Stimulated activated CD4-positive, alpha-beta T cell treated with anti-CD3 and anti-CD28 coated beads, Interleukin-1b, Interleukin-23, amount 100 ng/mL, for 24 hours (primary cell): ENCODE measurements at regions not wholly inside any gene's neighbourhood (a gene's known extent, or its start where the extent isn't known, plus 50 kb on each side); places are given as distances from the start of the nearest gene placed in this dataset.
"Not testable (repeated sequence)": the region's sequence is repeated elsewhere in the genome, so short reads cannot be mapped to it uniquely, and the experiment has no call there.

Experiments used
- DNase-seq, 4 experiments: peaks; one replicate each; pipeline ENCODE4 v3.0.0-alpha.2; 2020; ENCODE audit warnings: low read depth in 4 of 4, low spot score in 1 of 4

- no peak for DNase-seq
Observed at GRCh38 chr4:178941975-178942374, 1499.7 kb upstream of the AGA start.

DNA sequence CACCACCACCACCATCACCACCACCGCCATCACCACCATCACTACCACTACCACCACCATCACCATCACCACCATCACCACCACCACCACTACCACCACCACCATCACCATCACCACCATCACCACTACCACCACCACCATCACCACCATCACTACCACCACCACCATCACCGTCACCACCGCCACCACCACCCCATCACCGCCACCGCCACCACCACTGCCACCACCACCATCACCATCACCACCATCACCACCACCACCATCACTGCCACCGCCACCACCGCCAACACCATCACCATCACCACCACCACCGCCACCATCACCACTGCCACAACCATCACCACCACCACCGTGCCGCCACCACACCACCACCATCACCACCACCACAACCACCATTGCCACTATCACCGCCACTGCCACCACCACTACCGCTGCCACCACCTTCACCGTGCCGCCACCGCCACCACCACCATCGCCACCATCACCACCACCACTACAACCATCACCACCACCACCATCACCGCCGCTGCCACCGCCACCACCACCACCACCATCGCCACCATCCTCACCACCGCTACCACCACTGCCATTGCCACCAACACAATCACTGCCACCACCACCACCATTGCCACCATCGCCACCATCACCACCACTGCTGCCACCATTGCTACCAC, 1511.3 kb upstream of the AGA start:
- no peak for DNase-seq

DNA sequence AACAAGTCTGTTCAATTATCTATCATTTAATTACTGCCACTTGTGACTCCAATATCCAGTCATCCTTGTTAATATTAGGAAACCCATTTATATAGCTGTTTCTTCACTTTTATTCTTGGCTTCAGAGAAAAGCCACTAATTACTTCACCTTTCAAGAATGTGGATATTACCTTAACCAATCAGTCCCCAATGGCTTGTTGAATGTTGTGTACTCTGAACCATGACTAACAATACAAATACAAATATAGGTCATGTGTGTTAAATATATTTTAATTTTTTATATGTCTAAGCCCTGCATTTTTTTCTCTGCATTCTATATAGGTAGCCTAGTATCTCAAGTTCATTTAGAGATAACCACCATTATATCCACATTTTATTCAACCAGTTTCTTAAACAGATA, 1513.4 kb upstream of the AGA start:
- DNase-seq = no peak

- no peak for DNase-seq
Observed at GRCh38 chr4:178958725-178959440, 1516.6 kb upstream of the AGA start.

DNA sequence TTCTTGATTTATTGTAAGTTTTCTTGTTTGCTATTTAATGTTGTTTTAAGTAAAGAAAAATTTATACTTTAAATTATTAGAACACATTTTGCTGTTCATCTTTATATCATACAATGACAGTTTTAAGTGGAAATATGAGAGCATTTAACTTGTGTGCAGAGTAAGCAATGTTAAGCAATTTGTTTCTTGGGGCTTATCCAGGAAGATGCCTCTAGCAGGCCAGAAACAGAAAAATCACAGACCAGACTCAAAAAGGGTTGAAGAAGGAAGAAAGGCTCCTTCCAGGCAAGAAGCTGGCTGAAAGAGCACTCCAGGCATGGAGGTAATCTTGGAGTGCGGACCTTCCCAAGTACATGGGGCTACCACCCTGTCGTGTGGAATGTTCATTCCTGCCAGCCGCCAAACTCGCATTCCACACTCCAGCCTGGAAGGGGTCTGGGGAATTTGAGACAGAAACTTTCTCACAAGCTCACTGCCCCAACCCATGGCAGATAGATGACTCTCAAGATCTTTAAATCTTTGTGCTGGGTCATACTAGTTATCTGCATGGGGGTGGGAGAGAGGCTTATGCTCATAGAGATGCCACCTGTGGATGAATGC, 1521.3 kb upstream of the AGA start:
- DNase-seq = no peak

DNA sequence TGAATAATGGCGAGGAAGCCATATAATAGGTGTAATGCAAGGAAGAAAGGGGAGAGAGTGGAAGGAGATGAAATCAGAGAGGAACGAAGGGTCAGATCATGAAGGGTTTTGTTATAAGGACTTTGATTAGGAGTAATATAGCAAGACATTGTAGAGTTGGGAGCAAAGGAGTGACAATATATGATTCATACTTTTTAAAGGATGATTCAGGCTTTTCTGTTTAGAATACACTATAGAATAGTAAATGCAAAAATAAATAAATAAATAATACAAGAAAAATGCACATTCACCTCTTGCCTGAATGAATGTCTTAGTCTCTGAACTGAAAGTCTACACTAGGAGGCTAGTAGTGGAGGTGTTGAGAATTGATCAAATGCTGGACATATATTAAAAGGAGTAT, 1524.4 kb upstream of the AGA start:
- no peak for DNase-seq

GRCh38 chr4:178970433-178971140, 1528.3 kb upstream of the AGA start:
- DNase-seq = no peak

DNA sequence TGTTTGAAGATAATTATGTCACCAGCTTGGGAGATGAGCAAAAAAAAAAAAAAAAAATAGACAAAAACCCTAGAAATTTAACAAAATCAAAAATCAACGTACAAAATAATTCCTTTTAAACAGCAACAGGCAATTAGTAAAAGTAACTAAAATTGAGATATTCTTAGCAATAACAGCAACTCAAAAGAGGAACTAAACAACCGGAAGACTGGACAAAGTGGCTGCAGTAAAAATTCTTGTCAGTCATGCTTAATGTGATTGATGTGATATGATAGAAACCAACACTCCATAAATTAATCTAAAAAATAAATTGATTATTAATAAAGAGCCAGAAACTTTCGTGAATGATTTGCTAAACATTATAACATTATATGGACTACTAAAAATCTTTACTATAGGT, 1534.6 kb upstream of the AGA start:
- DNase-seq = no peak

DNA sequence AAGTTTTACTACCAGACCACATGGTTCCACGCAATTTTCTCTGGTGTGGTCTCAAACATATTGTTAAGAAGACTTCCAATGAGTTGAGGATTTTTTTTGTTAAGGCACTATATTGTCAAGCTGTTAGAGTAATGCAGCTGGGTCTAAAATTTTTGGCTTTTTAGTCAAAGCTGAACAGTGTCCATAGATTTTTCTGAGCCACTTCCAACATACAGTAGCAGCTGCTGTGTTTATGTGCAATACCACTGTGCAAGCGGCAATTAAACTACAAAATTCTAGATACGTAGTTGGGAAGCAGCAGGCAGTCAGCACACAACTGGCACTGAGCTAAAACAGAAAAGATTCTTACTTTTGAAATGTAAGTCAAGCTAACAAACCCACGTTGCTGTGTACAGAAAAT, 1551.1 kb upstream of the AGA start:
- DNase-seq = no peak

DNA sequence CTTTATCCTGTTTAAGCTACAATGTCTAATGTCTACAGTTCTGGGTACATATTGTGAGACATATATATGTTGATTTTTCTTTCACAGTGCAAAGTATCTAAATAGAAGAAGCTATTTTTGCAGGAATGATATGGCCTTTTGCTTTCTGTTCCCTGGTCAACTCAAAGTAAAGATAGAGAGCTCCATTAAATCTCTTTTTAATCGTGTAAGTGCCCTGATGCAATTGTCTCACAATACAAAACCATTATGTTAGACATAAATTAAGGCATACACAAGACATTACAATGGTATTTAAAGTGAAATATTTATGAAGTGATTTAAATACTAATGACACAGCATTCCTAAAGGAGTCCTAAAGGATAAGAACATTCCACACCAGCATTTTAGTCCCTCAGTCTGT, 1559.7 kb upstream of the AGA start:
- DNase-seq = no peak

DNA sequence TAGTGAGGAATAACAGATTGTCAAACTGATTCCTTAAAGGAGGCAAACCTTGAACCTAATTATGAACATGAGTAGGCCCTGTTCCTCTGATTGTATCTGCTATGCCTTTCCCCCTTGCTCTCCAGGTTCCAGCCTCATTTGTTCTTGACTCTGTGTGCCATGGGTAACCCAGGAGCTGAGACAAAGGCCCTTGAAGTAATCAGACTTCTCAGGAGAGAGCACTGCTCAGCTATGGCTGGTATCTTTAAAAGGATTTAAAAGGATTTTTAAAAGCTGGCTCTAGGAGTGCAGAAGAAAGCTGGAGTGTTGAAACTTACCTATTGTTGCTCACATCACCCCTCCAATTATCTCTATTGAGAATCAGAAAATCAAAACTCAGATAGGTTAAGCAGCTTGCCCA, 1565.5 kb upstream of the AGA start:
- DNase-seq = no peak

DNA sequence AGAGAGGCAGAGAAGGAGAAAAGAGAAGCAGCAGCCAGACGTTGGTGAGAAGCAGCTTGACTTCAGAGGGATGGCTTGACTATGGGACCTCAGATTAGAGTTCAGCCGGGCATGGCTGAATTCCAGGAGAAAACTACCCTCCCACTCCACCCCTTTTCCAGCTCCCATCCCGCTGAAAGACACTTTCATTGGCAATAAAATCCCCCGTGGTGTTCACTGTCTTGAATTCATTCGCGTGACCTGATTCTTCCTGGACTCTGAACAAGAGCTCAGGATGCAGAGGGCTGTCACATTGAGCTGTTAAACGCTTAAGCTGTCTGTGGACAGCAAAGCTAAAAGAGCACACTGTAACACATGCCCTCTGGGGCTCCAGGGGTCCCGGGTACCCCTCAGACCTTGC, 1575.3 kb upstream of the AGA start:
- no peak for DNase-seq

GRCh38 chr4:179027569-179027968, 1585.3 kb upstream of the AGA start:
- DNase-seq = no peak

DNA sequence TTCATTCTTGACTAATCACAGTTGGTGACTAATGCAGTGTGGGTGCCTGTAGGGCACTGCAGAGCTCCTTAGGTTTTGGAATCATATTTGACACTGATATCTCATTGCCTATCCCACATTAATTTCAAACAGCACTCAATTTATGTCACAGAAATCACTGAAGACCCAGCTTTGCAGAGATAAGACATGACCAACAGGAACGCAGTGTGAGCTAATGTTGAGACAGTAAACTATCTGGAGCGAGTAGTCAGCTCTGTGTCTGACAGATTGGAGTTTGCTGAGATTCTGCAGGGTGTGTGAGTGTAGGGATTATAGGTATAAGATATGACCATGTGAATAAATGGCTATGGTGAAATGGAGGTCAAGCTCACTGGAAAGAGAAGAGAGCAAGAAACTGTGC, 1586.1 kb upstream of the AGA start:
- no peak for DNase-seq

- no peak for DNase-seq
Observed at GRCh38 chr4:179029683-179030082, 1587.4 kb upstream of the AGA start.

- no peak for DNase-seq
Observed at GRCh38 chr4:179040259-179040658, 1598.0 kb upstream of the AGA start.

- DNase-seq = no peak
Observed at GRCh38 chr4:179048839-179049453, 1606.7 kb upstream of the AGA start.

- DNase-seq = no peak
Observed at GRCh38 chr4:179051206-179051605, 1609.0 kb upstream of the AGA start.

- no peak for DNase-seq
Observed at GRCh38 chr4:179059396-179059795, 1617.2 kb upstream of the AGA start.

- not testable (repeated sequence) for DNase-seq
Observed at GRCh38 chr4:179066254-179066653, 1624.0 kb upstream of the AGA start.

DNA sequence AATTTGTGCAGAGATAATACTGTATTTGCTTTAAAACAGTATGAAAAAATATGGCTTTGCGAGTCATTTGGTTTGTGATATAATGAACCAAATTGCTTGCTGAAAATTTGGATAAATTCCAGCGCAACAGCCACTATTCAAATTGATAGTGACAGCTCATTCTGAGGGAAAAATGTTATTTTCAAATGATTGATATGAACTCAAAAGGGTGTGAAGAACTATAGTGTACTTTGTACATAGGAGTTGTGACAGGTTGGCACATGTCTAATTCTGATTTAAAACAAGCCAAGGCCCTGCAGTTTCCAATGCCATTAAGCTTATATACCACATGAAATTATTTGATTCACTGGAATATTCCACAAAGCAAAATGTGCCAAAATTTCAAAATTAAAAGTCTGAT, 1628.9 kb upstream of the AGA start:
- no peak for DNase-seq

GRCh38 chr4:179076865-179077264, 1634.6 kb upstream of the AGA start:
- DNase-seq = no peak
